ENCODE measurements at regions not wholly inside any gene's neighbourhood (a gene's known extent, or its start where the extent isn't known, plus 50 kb on each side); places are given as distances from the start of the nearest gene placed in this dataset.

- DNase-seq: no peak
Observed at GRCh38 chr2:103814016-103814415, 1039.9 kb upstream of the POU3F3 start.

DNA sequence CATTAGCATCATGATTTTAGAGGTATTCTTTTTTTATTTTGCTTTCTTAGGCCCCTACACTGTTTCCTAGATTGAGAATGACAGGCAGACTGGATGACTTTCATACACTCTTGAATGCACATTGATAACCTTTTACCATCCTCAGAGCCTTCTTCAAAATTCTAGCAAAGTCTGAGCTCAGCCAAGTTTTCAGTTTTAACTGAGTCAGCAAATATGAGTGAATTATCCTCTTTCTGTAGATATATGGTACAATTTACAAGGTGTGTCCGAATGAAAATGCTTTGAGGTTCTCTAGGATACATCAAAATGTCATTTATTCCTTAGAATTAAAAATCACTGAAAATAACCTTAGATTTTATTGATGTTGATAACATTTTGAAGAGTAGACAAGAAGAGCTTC lies 1038.2 kb upstream of the POU3F3 start:
- no peak for DNase-seq

DNA sequence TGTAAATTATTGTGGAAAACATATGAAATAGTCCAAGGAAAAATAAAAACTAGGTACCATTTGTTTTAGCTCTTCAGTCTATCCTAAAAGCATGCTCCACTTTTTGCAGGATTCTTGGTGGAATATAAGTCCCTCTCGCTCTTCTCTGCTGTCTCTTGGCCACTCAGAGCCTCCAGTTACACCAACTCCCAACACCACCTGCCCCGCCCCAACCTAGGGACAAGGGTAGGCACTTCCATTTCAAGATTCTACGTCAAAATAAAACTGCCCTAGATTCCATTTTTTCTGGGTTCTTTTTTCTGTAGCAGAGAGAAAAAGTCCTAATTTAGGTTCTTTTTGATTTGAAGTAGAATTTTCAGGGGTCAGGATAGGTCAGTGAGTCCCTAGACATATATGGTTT lies 1036.2 kb upstream of the POU3F3 start:
- no peak for DNase-seq

DNA sequence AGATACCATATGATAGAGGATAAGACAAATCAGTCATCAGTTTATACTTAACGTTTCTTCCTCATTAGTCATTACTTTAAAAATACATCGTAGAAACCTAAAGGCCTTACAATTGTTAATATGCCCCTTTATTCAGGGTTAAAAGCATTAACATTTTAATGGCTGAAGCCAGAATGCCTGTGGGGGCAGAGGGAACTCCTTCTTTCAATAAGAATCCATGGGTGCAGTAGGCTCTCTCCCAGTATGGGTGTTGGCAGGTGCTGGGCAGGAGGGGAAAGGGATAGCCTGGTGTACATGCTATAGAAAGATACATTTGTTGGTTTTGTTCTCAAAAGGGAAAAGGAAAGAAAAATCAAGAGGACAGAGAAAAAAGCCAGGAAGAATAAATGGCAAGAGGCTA lies 1035.7 kb upstream of the POU3F3 start:
- no peak for DNase-seq

DNA sequence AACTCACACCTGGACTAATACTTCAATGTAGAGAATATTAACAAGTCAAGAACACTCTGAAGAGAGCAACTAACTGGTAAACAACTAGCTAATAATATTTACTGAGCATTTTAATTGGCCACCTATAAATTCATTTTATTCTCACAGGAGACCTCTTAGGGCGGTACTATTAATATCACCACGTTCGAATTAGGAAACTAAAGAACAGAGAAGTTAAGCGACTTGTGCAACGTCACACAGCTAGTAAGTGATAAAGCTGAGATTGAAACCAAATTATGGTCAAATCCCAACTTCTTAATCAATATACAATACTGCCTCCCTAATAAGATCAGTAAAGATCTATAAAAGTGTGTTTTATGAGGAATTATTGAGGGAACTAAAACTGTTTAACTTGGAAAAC lies 1034.3 kb upstream of the POU3F3 start:
- no peak for DNase-seq

- no peak for DNase-seq
Observed at GRCh38 chr2:103823847-103824246, 1030.1 kb upstream of the POU3F3 start.

DNA sequence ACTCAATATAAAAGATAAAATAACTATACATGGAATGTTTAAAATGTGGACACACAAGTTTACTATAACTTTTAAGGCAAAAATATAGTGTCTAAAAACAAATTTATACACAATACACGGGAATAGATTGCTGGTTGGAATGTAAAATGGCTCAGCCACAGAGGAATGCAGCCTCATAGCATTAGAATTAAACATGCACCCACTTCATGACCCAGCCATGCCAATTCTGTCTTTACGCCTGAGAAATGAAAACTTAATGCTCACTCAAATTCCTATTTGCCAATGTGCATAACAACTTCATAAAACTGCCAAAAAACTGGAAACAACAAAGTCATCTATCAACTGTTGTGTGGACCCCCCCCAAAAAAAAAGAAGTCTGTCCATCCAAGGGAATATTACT lies 1006.6 kb upstream of the POU3F3 start:
- DNase-seq: no peak

GRCh38 chr2:103859238-103859637 lies 994.7 kb upstream of the POU3F3 start:
- no peak for DNase-seq

GRCh38 chr2:103860016-103860415 lies 993.9 kb upstream of the POU3F3 start:
- no peak for DNase-seq

DNA sequence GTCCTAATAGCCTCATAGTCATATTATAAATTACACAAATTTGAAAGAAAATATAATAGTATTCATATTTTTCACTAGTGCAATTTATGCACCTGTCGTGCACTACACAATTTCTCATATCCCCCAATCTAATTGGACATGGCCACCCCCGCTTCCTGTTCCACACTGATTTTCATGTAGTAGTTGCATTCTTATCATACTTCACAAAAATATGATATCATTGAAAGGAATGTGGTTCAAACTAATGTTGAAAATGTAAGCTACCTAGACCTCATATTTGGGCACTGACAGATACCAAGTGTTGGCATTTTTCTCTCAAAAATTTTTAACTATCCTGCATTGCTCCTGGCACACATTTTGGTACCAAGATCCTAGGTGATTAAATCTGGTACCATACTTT lies 985.5 kb upstream of the POU3F3 start:
- no peak for DNase-seq

DNA sequence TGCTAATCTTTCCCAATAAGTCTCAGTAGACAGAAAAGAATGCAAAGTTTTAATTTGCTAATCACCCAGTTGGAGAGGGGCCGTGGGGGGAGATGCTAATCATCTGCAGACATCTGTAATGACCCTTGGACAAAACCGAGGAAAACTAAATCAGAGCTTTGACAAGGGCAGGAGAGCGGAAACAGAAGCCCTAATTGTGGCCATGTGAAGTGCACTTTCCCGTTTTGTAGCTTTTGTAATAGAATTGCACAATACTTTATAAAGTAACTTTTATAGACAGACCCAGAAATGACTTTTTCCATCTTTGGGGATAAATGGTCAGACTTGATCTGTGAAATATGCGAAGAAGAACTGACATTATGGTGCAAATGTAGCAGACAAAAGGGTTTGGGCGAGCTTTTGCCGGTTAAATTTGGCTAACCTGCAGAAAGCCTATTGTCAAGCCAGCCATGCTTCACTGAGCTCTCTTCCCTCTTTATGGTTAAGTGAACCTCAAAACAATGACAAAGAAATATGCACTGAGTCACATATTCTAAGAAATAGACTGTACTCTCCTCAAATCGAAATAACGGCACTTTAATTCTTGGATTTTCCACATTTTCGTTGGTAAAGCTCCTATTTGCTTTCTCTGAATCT lies 980.1 kb upstream of the POU3F3 start:
- no peak for DNase-seq

GRCh38 chr2:103875131-103875530 lies 978.8 kb upstream of the POU3F3 start:
- DNase-seq: no peak

DNA sequence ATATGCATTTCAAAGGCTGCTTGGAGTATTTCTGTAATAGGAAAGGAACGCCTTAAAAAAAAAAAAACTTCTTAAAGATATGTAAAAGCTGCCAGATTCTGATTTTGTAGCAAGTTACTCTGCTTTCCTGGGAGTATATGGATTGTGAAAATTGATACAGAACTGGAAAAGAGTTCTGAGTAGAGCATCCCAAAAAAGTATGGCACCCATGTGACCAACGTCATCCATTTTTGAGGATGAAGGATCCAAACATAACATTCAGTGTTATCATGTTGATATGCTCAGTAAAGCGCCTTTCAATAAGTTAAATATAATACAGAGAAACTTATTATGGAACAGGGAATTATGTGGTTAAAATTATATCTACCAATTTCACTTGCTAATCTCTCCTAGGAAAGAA lies 978.4 kb upstream of the POU3F3 start:
- no peak for DNase-seq

DNA sequence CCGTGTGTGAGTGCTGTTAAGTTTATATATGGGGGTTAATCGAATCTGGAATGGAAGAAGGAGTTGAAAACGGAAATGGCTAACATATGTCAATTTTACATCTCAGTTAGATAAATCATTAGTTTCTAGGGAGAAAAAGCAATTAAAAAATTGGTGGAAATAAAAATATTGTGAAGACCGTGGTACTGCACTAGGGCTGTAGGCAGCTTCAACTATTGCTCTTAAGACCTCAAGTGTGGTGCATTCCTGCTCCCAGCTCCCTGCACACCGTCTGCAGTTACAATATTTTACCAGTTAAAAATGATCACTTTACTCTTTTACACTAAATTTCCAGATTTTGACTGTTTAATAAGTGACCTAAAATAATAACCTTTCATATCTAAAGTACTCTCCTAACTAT lies 977.3 kb upstream of the POU3F3 start:
- DNase-seq: no peak

GRCh38 chr2:103879101-103879500 lies 974.8 kb upstream of the POU3F3 start:
- no peak for DNase-seq

DNA sequence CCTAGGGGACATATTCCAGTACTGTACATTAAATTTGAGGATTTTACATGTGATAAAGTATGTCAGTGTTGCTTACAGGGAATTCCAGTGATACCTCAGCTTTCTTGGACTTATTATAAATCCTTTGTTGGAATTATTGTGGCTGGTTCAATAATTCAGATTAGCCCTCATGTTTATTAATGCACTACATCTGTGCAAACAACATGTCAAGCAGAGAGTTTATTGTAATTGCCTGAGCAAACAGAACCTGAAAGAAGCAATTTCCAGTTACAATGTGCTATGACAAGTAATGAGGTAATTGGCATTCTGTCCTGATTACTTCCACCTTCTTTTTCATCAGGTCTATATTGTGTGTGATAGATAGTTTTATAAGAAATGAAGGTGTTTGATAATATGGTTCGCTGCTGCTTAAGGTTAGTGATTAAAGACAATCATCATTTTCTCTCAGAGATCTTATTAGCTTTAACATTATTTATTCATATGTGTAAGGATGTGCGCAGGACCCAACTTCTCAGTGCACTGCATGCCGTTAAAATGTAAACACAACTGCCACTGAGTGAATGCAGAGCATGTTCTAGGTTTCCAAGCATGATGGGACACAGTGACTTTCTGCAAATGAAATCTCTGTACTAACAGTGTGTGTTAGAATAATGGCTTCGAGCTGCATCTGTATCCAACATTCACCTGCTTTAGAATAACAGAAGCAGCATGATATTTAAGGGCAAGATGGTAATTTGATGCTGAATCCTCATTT lies 973.7 kb upstream of the POU3F3 start:
- DNase-seq: no peak

DNA sequence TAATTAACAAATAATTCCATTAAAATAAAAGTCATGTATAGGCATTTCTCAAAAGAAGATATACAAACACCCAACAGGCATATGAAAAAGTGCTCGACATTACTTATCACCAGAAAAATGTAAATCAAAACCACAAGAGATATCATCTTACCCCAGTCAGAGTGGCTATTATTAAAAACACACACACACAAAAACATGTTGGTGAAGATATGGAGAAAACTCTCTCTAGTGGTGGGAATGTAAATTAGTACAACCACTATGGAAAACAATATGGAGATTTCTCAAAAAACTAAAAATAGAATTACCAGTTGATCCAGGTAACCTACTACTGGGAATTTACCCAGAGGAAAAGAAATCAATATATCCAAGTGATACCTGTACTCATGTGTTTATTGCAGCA lies 966.3 kb upstream of the POU3F3 start:
- DNase-seq: no peak

GRCh38 chr2:103896182-103896581 lies 957.7 kb upstream of the POU3F3 start:
- no peak for DNase-seq

GRCh38 chr2:103898561-103898960 lies 955.4 kb upstream of the POU3F3 start:
- no peak for DNase-seq

GRCh38 chr2:103902347-103902746 lies 951.6 kb upstream of the POU3F3 start:
- DNase-seq: no peak

GRCh38 chr2:103921161-103921560 lies 932.8 kb upstream of the POU3F3 start:
- DNase-seq: no peak

DNA sequence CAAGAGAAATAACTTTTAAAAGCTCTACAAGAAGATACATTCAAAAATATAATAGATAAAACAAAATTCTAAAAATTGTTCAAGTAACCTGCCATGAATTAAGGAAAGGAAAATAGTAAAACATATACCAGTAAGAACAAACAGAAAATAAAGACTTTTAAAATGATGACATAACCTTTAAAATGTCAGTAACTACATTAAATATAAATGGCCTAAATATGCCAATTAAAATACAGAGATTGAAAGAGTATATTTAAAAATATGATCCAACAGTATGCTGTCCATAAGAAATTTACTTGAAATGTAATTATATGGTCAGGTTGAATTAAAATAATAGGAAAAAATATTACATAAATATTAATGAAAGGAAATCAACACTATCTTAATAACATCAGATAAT lies 911.7 kb upstream of the POU3F3 start:
- DNase-seq: no peak

DNA sequence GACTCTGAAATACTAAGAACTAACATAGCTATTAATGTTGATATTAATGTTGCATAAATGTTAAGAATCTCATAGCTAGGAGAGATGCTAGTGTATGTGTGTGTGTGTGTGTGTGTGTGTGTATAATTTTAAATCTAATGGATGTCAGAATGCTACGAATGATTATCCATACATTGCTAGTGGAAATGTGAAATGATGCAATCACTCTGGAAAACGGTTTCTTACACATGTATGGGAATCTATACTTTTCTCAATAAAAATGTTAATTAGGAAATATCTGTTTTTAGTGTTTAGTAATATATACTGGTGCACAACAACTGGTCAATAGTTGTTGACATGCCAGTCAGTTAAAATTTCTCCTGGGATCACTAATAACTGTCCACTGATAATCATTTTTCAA lies 908.8 kb upstream of the POU3F3 start:
- no peak for DNase-seq

DNA sequence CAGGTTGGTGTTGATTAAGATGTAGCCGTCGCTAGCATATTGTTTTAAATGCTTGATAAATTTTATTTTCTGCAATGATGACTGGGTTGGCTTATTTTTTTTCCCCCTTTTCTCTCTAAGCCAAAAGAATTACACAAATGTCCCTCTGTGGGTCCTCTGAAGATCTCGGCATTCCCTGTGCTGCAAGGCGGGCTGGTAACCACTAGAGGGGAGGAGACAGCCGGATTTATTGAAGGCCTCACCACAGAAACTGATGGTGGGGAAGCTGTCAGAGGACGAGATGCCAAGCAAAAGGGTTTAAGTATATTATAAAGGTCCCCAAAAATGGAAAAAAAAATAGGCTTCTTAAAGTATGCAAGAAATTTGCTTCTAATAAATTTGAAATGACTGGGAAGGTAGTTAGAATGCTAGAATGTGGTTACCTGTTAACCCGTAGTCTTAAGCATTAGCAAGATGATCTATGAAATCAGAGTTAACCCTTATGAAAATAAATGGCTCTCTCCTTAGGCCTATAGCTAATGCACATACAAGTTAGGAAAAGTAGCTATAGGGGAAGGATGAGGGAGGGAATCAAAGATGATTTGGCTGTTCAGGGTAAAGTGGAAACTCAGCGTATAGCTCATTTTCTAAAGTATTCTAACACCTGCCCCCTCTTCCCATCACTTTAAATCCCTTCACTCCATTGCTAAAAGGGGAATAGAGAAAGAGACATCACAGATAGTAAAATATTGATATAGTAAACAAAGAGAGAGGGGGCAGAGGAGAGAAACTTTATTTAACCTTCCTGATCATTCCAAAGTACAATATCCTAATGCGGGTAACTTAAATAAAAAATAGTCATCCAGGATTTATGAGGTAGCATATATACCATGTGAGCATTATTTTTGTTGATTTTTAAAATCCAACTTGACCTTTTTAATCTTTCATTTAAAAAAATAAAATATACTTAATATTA lies 894.5 kb upstream of the POU3F3 start:
- DNase-seq: no peak

All from T-helper 1 cell (primary cell).